Frontal cortex (tissue), 3 donors: ENCODE measurements at regions not wholly inside any gene's neighbourhood (a gene's known extent, or its start where the extent isn't known, plus 50 kb on each side); places are given as distances from the start of the nearest gene placed in this dataset.

Experiments
- DNase-seq, 2 donors: peaks; one replicate each; pipeline ENCODE4 v3.0.0; 2012; ENCODE audit warnings: low spot score in 2 of 2
- FAIRE-seq: peaks from 2 replicates; lab custom pipeline; 2012; peaks lifted over from hg19 to GRCh38; lab: Jason Lieb, UNC
- donor health status: control.
- donor health status: control.
- donor health status: control.

DNA sequence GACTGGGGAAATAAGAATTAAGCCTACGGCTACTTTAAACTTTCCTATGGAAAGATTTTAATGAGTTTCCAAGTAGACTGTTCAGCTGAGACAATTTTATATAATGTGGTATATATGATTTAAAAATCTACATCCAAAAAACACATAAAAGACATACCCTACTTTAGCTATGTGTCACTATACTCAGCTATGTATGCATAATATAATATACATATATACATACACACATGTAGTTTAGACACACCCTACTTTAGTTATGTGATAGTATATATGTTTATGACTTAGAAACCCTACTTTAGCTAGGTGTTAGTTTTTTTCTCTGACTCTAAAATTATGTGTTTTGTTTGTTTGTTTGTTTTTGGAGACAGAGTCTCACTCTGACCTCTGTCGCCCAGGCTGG, 100.5 kb upstream of the DAB2 start:
- FAIRE-seq (no peak), DNase-seq (no peak)

DNA sequence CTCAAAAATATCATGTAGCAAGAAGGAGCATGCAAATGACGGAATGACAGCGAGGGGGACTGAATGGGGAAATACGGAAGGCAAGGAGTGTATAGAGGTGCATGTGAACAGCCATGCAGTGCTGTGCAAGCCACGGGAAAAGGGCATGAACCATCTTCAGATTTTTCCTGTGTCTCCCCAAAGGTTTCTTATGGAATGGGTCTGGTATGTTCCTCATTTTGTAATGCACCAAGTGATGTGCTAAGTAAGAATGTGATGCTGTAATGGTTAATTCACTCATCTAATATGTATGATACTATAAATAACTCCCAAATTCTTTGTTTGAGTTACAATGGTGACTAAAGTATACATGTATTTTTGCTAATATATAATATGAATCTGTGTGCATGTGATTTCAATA, 99.0 kb upstream of the DAB2 start:
- FAIRE-seq, result no peak
- no peak for DNase-seq

DNA sequence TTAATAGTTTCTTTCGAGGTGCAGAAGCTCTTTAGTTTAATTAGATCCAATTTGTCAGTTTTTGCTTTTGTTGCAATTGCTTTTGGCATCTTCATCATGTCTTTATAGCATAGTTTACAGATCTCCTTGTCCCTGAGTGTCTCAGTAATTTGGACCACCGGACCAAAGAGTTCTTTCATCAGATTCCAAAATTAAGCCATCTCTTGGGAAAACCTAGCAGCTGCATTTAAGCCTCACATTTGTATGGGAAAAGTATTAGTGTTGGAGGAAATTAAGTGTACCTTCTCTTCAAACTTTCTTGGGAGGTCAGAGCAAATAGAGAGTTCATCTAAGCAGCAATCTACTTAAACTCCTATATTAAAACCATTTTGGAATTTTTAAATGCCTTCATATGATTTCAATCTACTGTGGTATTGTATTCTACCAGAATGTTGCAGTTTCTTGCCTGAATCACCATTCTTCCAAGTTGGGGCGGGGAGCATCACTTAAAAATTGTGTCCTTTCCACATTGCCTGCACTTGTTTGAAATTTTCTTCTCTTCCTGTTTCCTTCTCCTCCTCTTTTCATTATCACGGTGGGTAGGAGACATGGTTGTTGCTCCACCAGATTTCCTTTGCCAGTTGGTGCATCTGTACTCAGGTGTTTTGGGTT, 97.3 kb upstream of the DAB2 start:
- DNase-seq (no peak), FAIRE-seq (no peak)

DNA sequence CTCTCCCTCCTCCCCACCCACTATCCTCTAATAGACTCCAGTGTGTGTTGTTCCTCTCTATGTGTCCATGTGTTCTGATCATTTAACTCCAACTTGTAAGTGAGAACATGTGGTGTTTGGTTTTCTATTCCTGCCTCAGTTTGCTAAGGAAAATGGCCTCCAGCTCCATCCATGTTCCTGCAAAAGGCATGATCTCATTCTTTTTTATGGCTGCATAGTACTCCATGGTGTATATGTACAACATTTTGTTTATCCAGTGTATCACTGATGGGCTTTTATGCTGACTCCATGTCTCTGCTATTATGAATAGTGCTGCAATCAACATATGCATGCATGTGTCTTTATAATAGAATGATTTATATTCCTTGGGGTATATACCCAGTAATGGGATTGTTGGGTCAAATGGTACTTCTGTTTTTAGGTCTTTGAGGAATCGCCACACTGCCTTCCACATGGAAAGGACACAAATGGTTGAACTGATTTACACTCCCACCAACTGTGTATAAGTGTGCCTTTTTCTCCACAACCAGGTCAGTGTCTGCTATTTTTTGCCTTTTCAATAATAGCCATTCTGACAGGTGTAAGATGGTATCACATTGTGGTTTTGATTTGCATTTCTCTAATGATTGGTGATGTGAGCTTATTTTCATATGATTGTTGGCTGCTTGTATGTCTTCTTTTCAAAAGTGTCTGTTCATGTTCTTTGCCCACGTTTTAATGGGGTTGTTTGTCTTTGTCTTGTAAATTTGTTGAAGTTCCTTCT, 96.5 kb upstream of the DAB2 start:
- no peak for FAIRE-seq
- no peak for DNase-seq

DNA sequence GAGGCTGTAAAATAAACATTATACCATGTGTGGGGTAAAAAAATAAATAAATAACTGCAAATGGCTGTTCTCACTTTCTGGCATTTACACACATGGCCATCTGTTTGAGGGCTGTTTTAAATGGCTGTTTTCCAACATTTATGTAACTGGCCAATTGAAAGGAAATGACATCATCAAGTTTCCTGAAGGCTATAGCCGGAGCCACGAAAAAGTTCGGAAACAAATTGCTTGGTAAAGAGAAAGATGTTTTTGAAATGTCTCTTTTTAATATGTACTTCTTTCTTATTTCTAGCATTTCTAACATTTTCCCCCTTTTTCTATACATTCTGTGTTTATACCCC, 95.4 kb upstream of the DAB2 start:
- FAIRE-seq (no peak), DNase-seq (no peak)

DNA sequence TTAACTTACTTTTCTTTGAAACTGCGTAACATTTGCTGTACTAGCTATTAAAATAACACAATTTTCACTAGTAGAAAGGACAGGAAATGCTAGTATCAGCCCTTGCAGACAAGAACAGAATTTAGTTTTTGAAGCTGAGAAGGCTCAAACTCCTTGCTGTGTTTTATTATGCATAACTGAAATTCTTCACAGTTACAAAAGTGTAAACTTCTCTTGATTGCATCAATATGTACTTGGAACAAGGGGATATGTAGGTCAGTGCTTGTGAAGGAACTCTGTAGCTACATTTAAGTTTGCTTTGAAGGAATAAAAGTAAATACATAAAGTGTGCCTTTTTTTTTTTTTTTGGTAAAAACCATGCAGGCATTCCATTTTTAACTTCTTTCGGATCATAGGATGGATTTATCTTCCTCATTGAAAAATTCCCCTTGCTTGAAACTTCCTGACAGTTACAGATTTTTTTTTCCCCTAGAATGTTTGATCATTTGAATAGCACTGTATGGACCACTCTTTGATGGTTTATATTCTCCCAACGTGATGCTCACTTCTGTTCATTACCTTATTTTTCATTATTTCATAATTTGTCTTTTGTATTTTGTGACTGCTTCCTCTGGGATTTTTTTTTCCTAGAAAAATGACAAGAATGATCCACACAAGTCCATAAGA, 94.9 kb upstream of the DAB2 start:
- FAIRE-seq, result no peak

DNA sequence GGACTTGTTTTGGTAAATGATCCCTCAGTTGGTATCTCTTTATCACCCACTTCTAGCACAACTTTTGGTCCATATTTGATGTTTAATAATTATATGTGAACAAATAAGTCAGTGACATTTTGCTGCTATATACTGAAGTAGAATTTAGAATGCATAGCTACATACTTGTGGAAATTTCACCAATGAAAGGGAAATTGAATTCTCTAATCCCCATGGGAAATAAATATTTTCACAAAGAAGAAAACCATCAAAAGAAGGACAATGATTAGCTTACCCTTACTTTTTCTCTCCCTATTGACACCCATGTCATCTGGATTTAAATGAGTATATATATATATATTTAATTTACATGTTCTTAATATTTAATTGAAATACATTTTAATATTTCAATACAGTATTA, 94.3 kb upstream of the DAB2 start:
- no peak for DNase-seq
- FAIRE-seq, result peak; percentile 54

More for the DNA sequence above, 94.9 kb upstream of the DAB2 start:
- no peak for DNase-seq

DNA sequence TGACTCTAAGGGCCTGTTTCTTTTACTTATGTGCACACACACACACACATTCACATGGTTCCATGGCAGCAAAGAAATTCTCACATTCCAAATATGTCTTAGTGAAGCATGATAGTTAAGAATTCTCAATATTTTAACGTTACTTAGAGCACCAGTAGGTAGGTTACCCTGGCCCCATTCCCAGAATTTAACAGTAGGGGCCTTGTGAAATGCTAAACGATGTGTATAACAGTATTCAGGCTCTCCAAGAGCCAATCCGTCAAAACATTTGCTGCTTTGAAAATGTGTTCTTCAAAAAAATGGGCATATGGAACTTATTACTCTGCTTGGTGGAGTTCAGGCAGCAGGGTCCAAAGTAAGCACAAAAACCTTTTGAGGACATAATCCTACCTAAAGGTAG, 93.7 kb upstream of the DAB2 start:
- DNase-seq (no peak), FAIRE-seq (no peak)

DNA sequence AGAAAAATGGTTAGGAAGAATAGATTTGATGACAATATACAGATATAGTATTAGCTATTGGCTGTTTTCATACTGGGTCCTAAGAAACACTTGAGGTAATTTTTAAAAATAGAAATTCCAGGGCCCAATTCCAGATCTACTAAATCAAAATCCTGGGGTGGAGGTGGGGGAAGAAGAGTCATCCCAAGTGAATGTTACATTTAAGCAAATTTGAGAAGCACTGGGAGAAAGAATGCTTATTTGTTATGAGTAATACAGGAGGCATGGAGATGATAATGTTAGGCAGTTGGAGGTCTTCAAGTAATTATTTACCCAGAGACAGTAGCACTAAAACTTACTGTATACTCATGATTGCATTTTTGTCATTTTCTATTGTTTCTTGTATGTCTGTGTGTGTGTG, 93.0 kb upstream of the DAB2 start:
- DNase-seq, result no peak
- FAIRE-seq, result no peak

DNA sequence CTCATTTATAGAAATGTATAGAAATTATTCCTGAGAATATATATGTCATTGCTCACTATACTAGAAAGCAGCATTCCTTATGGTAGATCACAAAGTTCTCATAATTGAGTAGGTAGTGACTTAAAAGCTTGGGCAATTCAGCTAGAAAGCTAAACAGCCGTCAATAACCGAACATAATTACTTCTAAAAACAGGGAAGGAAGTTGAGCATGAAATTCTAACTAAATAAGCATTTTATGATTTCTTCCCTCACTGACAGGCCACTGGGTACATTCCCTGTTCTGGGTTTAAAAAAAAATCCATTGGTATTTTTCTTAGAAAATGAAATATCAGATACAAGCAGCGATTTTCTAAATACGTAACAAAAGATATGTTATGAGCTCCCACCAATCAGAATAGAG, 91.1 kb upstream of the DAB2 start:
- no peak for DNase-seq
- no peak for FAIRE-seq

DNA sequence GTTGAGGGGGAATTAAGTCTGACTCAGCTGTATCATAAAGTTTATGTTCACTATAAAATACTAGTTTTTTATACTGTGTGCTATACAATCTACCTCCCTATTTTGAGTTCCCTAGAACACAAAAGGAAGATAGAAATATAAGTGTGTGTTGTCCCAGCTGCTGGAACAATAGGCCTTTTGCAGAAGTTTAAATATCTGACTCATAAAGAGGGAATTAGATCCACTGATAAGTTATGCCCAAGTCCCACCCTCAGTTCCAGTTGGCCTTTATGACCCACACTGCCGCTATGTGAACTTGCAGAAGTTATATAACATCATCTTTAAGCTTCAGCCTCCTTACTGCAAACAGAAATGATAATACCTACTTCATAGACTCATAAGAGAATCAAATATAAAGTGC, 88.5 kb upstream of the DAB2 start:
- no peak for FAIRE-seq

DNA sequence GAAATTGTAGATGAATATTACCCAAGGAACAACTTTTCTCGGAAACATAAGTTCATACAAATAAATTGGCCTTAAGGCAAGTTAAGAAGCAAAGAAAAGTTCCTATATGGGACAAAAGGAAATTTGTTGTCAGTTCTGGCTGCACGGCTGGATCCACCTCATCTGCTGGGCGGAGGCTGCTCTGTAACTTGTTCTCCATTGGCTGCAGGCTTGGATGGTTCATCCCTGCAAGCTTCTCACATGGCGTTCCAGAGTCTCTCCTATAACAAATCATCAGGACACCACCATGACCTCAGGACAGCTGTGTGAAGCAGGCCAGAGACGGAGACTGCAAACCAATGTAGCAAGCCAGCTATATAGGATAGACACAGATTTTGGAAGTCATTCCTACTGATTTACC, 81.4 kb upstream of the DAB2 start:
- DNase-seq, result no peak
- FAIRE-seq, result no peak

More for the DNA sequence above, 88.5 kb upstream of the DAB2 start:
- no peak for DNase-seq

DNA sequence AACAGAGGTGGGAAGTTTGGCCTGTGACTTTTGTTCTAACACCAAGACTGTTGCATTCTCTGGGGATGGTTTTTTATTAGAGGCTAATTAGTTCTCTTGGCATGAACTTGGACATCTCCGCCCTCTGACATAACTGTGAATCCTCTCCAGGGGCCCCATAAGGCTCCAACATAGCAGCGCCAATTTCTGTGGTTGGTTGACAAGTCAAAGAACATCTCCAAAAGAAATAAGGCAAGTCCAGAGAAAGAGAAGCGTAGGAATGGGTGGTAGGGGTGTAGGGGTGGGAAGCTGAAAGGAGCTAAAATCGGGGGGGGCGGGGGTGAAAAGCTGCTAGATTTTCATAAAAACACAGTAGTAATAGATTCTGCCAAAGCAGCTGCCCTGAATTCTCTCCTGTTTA, 81.0 kb upstream of the DAB2 start:
- no peak for FAIRE-seq

DNA sequence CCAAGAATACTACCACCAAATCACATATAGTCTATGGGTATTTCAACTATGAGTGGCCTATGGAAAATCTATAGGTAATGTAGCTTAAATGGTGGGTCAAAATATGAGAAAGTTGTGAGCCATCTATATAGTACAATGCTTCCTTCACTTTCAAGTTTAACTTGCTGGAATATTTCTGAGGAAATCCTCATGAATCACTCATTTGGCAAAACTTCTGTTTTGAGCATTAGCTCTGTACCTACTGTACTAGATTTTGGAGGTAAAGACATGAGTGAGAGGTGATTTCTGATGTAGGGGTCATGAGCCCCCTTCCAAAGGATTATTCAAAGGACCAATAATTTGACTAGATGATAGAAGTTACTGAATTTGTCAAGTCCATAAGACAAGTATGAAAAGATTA, 80.6 kb upstream of the DAB2 start:
- DNase-seq (no peak), FAIRE-seq (no peak)

More for the DNA sequence above, 81.0 kb upstream of the DAB2 start:
- DNase-seq, result no peak

DNA sequence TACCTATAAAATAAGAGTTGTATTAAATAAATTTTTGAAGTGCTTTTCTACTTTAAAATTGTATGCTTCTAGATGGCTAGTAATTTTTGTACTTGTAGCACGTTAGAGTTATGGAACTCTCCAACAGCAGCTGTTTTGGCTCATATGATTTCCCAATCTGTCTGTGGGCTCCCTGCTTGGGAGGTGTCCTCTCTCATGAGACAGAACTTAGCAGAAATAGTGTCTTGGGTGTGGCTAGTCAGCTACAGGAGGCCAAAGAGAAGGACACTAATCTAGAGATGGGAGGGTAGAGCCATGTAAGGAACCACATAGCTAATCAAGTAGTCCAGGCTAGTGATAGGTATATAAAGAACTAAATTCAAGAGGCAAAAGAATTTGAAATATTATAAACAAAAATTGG, 78.4 kb upstream of the DAB2 start:
- no peak for FAIRE-seq

DNA sequence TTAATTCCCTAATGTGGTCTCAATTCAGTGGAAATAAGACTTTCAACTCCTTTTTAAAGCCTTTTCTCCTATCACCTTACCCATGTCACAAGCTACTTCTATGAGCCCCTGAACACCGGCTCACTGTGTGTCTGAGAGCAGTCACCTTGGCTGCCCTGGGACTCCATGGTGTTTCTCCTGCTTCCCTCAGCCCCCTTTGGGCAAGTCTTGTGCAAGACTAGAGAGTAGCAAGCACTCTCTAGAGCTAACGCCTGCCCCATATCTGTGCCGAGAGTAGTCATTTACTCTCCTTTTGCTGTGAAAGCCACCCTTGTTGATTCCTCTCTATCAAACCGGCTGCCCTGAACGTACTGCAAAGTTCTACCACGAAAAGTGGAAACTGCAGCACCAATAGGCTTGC, 77.9 kb upstream of the DAB2 start:
- FAIRE-seq, result no peak

More for the DNA sequence above, 78.4 kb upstream of the DAB2 start:
- DNase-seq, result no peak

DNA sequence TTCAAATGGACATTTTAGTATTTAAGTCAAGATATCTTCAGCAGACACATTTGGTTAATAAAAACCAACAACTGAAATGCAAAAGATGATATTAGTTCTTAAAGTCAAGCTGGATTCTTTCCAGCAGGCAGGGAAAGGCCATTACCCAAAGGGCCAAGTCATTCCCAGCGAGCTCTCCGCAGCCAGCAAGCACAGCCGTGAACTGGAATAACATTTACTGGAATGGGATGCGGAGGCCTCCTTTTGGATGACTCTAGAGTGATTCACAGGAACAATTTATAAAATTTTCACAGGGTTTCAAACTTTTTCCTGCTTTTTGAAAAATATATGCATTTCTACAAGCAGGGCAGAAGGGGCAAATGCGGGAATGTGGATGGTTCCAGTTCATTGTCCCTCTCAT, 76.6 kb upstream of the DAB2 start:
- FAIRE-seq (no peak), DNase-seq (no peak)

More for the DNA sequence above, 77.9 kb upstream of the DAB2 start:
- DNase-seq, result no peak

DNA sequence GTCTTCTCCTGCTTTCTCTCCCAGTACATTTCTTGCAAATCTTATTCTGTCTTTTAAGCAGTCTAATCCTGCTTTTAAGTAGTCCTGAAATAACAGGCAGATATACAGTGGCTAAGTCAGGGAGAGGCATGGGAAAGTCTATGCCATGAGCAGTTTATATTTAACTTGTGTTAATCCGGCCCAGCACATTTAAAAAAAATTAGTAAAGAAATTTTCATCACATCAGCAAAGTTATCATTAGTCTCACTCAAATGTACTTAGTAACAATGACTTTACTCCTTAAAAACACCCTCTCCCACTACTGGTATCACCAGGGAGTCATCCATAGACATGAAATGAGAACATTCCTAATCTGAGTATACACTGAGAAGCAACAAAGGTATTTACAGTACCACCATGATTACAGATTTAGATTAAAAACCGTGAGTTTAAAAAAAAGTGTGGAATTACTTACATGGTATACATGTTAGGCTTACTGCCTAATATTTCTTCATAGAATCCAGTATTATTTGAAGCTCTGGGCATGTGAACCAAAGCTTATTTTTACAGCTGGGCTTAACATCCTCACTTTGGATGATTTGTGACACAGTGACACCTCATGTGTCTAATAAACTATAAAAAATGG, 75.9 kb upstream of the DAB2 start:
- no peak for DNase-seq
- FAIRE-seq, result no peak

DNA sequence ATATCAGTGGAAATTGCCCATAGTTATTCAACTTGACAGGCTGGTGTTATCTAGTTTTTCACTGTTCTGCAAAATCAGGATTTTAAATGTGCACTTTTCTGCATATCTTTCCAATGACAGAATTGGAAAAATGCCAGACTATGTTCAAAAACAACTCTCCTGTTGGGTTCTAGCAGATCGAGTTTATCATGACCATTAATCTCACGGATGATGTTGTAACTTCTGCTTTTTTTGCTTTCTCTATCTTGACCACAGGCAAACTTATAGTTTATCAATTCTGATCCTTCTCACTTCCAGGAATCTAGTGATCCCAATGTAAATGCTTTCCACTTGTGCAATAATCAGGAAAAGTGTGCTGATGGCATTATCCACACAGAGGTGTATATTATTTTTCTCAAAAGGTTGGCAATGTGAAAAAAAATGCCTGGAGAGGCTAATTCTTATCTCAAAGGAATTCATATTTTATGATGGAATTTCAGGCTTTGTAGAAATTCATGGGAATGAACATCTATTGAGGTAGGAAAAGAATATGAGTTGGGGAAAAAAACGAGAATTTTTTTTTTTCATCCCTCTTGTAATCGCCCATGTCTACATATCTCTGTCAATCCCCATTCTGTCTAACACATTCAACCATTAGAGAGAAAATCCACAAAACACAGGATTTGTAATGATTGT, 73.6 kb upstream of the DAB2 start:
- FAIRE-seq, result no peak

DNA sequence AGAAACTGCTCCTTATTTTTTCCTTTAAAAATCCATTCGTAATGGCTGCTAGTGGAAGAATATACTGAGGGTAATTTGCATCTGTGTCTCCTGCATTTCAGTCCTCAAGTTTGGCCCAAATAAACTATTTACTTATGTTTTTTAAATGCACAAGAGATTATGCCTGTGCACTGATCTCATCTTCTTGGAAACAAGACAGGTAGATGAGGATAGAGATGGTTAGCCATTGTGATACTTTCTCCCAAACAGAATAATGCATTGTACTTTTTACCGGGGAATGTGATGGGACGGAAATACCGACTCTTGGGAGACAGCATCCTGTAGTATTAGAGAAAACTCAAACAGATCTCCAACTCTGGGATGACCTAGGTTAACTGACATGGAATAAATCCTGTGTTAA, 72.5 kb upstream of the DAB2 start:
- FAIRE-seq (no peak), DNase-seq (no peak)

More for the DNA sequence above, 73.6 kb upstream of the DAB2 start:
- DNase-seq, result no peak
